PC-3 (cell line): ENCODE measurements at regions not wholly inside any gene's neighbourhood (a gene's known extent, or its start where the extent isn't known, plus 50 kb on each side); places are given as distances from the start of the nearest gene placed in this dataset.

Experiments used
- ATAC-seq: fragments of 200-7000 bp; cut with Tn5 transposase; 2 replicates; pipeline ENCODE4 v1.9.1; 2020; ENCODE audit warnings: mild to moderate bottlenecking, moderate library complexity
- BruUV-seq: library from RNA; stranded (reverse); fragments of 400-500 nt; replicated peaks from 2 replicates; lab custom pipeline; 2021; lab: Mats Ljungman, UMichigan
- CTCF ChIA-PET: fragments of 300-600 bp; sonication (Branson Sonifier 250); formaldehyde crosslinking; loops from one replicate; lab custom pipeline; 2022; ENCODE audit warnings: antibody characterized with exemption; lab: Charles Lee
- POLR2A ChIA-PET: fragments of 300-600 bp; sonication (Branson Sonifier 250); formaldehyde crosslinking; loops from one replicate; lab custom pipeline; 2022; ENCODE audit warnings: antibody characterized with exemption; ENCODE audit not compliant: unreplicated experiment; lab: Charles Lee
- DNase-seq: peaks from one replicate; pipeline ENCODE4 v3.0.0-alpha.2; 2015
- H2AFZ ChIP-seq: fragments of 300-600 bp; sonication (generic); 2 replicates; pipeline ENCODE4 v1.6.0; 2016; ENCODE audit warnings: antibody characterized with exemption, low read length
- H3F3A ChIP-seq: fragments of 300-600 bp; sonication (generic); one replicate; pipeline ENCODE4 v1.6.0; 2017; ENCODE audit warnings: antibody characterized with exemption, low read length, control low read depth, mild to moderate bottlenecking; ENCODE audit not compliant: unreplicated experiment
- H3K27ac ChIP-seq: fragments of 300-600 bp; sonication (generic); 2 replicates; pipeline ENCODE4 v1.5.1; 2016; ENCODE audit warnings: mild to moderate bottlenecking, low read length
- H3K27me3 ChIP-seq: fragments of 300-600 bp; sonication (generic); 2 replicates; pipeline ENCODE4 v1.6.1; 2016; ENCODE audit warnings: low read length, mixed read lengths
- H3K36me3 ChIP-seq: fragments of 300-600 bp; sonication (generic); 2 replicates; pipeline ENCODE4 v1.6.1; 2016; ENCODE audit warnings: low read depth, mixed run types, low read length, mixed read lengths
- H3K4me1 ChIP-seq: fragments of 300-600 bp; sonication (generic); 2 replicates; pipeline ENCODE4 v1.5.1; 2016; ENCODE audit warnings: low read length; ENCODE audit not compliant: insufficient read depth
- H3K4me2 ChIP-seq: fragments of 300-600 bp; sonication (generic); 2 replicates; pipeline ENCODE4 v1.6.0; 2016; ENCODE audit warnings: low read length
- H3K4me3 ChIP-seq: fragments of 300-600 bp; sonication (generic); 2 replicates; pipeline ENCODE4 v1.5.1; 2016; ENCODE audit warnings: mild to moderate bottlenecking, low read length, mixed read lengths
- H3K79me2 ChIP-seq: fragments of 300-600 bp; sonication (generic); 2 replicates; pipeline ENCODE4 v1.6.1; 2017; ENCODE audit warnings: low read length, mixed read lengths
- H3K9ac ChIP-seq: fragments of 300-600 bp; sonication (generic); 2 replicates; pipeline ENCODE4 v1.6.0; 2016; ENCODE audit warnings: mild to moderate bottlenecking, low read length
- H3K9me2 ChIP-seq: fragments of 300-600 bp; sonication (generic); replicated peaks from 2 replicates; pipeline ENCODE4 v1.6.1; 2016; ENCODE audit warnings: mixed run types, low read length, mixed read lengths
- H3K9me3 ChIP-seq: fragments of 300-600 bp; sonication (generic); 2 replicates; pipeline ENCODE4 v1.6.1; 2016; ENCODE audit warnings: low read length, mixed read lengths
- H4K20me1 ChIP-seq: fragments of 300-600 bp; sonication (generic); 2 replicates; pipeline ENCODE4 v1.6.1; 2016; ENCODE audit warnings: low read length, mixed read lengths
- EZH2 ChIP-seq: fragments of 300-600 bp; sonication (generic); IDR thresholded peaks from one replicate; pipeline ENCODE4 v1.6.1; 2017; ENCODE audit warnings: antibody characterized with exemption, mild to moderate bottlenecking, low read length; ENCODE audit not compliant: unreplicated experiment
- EZH2phosphoT487 ChIP-seq: fragments of 300-600 bp; sonication (generic); IDR thresholded peaks from 2 replicates; pipeline ENCODE4 v1.6.1; 2018; ENCODE audit warnings: mild to moderate bottlenecking, antibody characterized with exemption, low read length, borderline replicate concordance
- intact Hi-C: fragments of 100-400 bp; cut with micrococcal nuclease; formaldehyde crosslinking; loops from 2 replicates; pipeline ENCODE4 v1.9.0; 2023
- TF ChIP-seq, protein P1 (sequence below): fragments of 300-600 bp; sonication (generic); conservative IDR thresholded peaks from 2 replicates; pipeline ENCODE4 v1.5.1; 2017; ENCODE audit warnings: antibody characterized with exemption, low read depth, mild to moderate bottlenecking, low read length

GRCh38 chr3:53996141-53996874, 104.6 kb upstream of the SELENOK start:
- Histone ChIP-seq H3K79me2 (no peaks in the 10 kb centered on the region), H3K36me3 (no peaks in the 10 kb centered on the region), H3K9ac (no peak overlapping the region), H3K9me3 (no peaks in the 10 kb centered on the region), H3K4me2 (no peak overlapping the region), H3F3A (no peaks in the 10 kb centered on the region), H3K4me1 (no peaks in the 10 kb centered on the region), H3K9me2 (no peaks in the 10 kb centered on the region), H3K27me3 (peaks cover 51% of the 10 kb centered on the region), H3K27ac (no peak overlapping the region), H2AFZ (no peak overlapping the region), H3K4me3 (no peak overlapping the region), H4K20me1 (no peaks in the 10 kb centered on the region)
- TF ChIP-seq EZH2, result no peak
- TF ChIP-seq, protein P1, sequence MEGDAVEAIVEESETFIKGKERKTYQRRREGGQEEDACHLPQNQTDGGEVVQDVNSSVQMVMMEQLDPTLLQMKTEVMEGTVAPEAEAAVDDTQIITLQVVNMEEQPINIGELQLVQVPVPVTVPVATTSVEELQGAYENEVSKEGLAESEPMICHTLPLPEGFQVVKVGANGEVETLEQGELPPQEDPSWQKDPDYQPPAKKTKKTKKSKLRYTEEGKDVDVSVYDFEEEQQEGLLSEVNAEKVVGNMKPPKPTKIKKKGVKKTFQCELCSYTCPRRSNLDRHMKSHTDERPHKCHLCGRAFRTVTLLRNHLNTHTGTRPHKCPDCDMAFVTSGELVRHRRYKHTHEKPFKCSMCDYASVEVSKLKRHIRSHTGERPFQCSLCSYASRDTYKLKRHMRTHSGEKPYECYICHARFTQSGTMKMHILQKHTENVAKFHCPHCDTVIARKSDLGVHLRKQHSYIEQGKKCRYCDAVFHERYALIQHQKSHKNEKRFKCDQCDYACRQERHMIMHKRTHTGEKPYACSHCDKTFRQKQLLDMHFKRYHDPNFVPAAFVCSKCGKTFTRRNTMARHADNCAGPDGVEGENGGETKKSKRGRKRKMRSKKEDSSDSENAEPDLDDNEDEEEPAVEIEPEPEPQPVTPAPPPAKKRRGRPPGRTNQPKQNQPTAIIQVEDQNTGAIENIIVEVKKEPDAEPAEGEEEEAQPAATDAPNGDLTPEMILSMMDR, result no peak
- no peak for TF ChIP-seq EZH2phosphoT487
- BruUV-seq, result no TSS peak
- CTCF ChIA-PET, result no interaction called here
- intact Hi-C loops, result no loop called here
- ATAC-seq (0 out of 2 replicates have a peak, but pooled peaks have one; percentile 27), DNase-seq (peak; percentile 27)
- POLR2A ChIA-PET, result no interaction called here

DNA sequence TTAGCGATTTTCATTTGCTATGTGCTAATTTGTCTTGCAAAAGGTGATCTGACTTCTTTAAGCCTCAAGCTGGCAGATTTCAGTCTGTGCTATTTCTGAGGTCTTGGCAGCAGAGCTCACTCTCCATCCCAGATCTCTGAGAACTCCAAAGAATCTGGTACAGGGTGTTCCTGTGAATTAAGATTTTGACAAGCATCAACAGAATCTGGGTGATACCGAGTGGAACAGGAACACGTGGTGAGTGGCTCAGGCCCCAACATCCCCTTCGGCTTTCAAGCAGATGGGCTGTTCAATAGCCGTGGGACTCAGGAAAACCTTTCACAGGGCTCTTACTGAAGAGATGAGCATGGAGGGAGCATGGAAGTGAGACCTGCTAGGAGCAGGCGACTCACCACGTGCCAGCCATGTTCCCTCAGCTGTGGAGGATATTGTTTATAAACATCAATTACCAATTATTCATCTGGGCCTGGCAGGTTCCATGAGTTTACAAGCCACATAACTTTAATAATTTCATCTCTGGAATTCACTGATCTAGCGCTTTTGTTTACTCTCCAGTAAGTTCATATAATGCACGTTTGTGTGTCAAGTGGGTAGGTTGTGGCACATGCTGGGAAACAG, 103.4 kb upstream of the SELENOK start:
- Histone ChIP-seq H2AFZ (no peak overlapping the region), H3K79me2 (no peaks in the 10 kb centered on the region), H4K20me1 (no peaks in the 10 kb centered on the region), H3K9ac (no peak overlapping the region), H3F3A (no peaks in the 10 kb centered on the region), H3K4me2 (no peak overlapping the region), H3K4me3 (no peak overlapping the region), H3K36me3 (no peaks in the 10 kb centered on the region), H3K27me3 (peaks cover 43% of the 10 kb centered on the region), H3K27ac (no peak overlapping the region), H3K9me2 (no peaks in the 10 kb centered on the region), H3K4me1 (no peaks in the 10 kb centered on the region), H3K9me3 (no peaks in the 10 kb centered on the region)
- TF ChIP-seq EZH2 (no peak), EZH2phosphoT487 (no peak)
- TF ChIP-seq, protein P1, result no peak
- ATAC-seq (no peak), DNase-seq (no peak)
- CTCF ChIA-PET, result no interaction called here
- POLR2A ChIA-PET, result no interaction called here
- BruUV-seq, result no TSS peak
- intact Hi-C loops, result no loop called here

- no peaks in the 10 kb centered on the region for H3K9me3 ChIP-seq
- H2AFZ ChIP-seq, result no peak overlapping the region
- intact Hi-C loops, result no loop called here
- H3K4me2 ChIP-seq, result no peak overlapping the region
- TF ChIP-seq, protein P1, result no peak
- H3F3A ChIP-seq, result no peaks in the 10 kb centered on the region
- H3K9ac ChIP-seq, result no peak overlapping the region
- no peak for ATAC-seq
- no peaks in the 10 kb centered on the region for H3K79me2 ChIP-seq
- DNase-seq, result no peak
- peaks cover 14% of the 10 kb centered on the region; the same call in 1 of the 2 replicates for H3K27me3 ChIP-seq
- POLR2A ChIA-PET, result no interaction called here
- no peak overlapping the region for H3K27ac ChIP-seq
- no peak overlapping the region for H3K4me3 ChIP-seq
- no peaks in the 10 kb centered on the region for H4K20me1 ChIP-seq
- no peaks in the 10 kb centered on the region for H3K4me1 ChIP-seq
- CTCF ChIA-PET, result no interaction called here
- no TSS peak for BruUV-seq
- H3K36me3 ChIP-seq, result no peaks in the 10 kb centered on the region
- no peaks in the 10 kb centered on the region for H3K9me2 ChIP-seq
Observed at GRCh38 chr3:53991240-53991639, 99.6 kb upstream of the SELENOK start.
